Neural progenitor cell (in vitro differentiated cells): ENCODE measurements at regions not wholly inside any gene's neighbourhood (a gene's known extent, or its start where the extent isn't known, plus 50 kb on each side); places are given as distances from the start of the nearest gene placed in this dataset.

Experiments used
- DNase-seq: peaks from one replicate; pipeline ENCODE4 v3.0.0-alpha.2; 2016; ENCODE audit warnings: low spot score
- H2AFZ ChIP-seq: fragments of 200-600 bp; sonication (generic); replicated peaks from 2 replicates; pipeline ENCODE4 v1.6.1; 2016; ENCODE audit warnings: antibody characterized with exemption
- H3F3A ChIP-seq: fragments of 200-600 bp; sonication (generic); 2 replicates; pipeline ENCODE4 v1.6.1; 2016; ENCODE audit warnings: antibody characterized with exemption, low read depth
- H3K27ac ChIP-seq: fragments of 200-600 bp; sonication (generic); 2 replicates; pipeline ENCODE4 v1.5.1; 2016; ENCODE audit warnings: mild to moderate bottlenecking
- H3K27me3 ChIP-seq: fragments of 200-600 bp; sonication (generic); 2 replicates; pipeline ENCODE4 v1.6.1; 2016; ENCODE audit warnings: mild to moderate bottlenecking, moderate library complexity
- H3K36me3 ChIP-seq: fragments of 200-600 bp; sonication (generic); 2 replicates; pipeline ENCODE4 v1.5.1; 2016
- H3K4me1 ChIP-seq: fragments of 200-600 bp; sonication (generic); 2 replicates; pipeline ENCODE4 v1.6.1; 2016; ENCODE audit warnings: mixed run types
- H3K4me2 ChIP-seq: fragments of 200-600 bp; sonication (generic); 2 replicates; pipeline ENCODE4 v1.6.1; 2016
- H3K4me3 ChIP-seq: fragments of 200-600 bp; sonication (generic); 2 replicates; pipeline ENCODE4 v1.5.1; 2016
- H3K79me2 ChIP-seq: fragments of 200-600 bp; sonication (generic); 2 replicates; pipeline ENCODE4 v1.6.1; 2016; ENCODE audit warnings: low read depth
- H3K9ac ChIP-seq: fragments of 200-600 bp; sonication (generic); 2 replicates; pipeline ENCODE4 v1.6.1; 2016
- H3K9me3 ChIP-seq: fragments of 200-600 bp; sonication (generic); 2 replicates; pipeline ENCODE4 v1.5.1; 2016; ENCODE audit warnings: low read depth
- H4K20me1 ChIP-seq: fragments of 200-600 bp; sonication (generic); 2 replicates; pipeline ENCODE4 v1.6.1; 2016; ENCODE audit warnings: low read depth
- H3K27ac Mint-ChIP-seq: 3 replicates; pipeline ENCODE4 v1.8.0; 2021; ENCODE audit warnings: mixed read lengths
- H3K27me3 Mint-ChIP-seq: 2 replicates; pipeline ENCODE4 v1.8.0; 2022; ENCODE audit warnings: low read depth, mild to moderate bottlenecking, inconsistent platforms, moderate library complexity, mixed read lengths; ENCODE audit not compliant: insufficient read depth
- H3K36me3 Mint-ChIP-seq: 3 replicates; pipeline ENCODE4 v1.8.0; 2021; ENCODE audit warnings: mixed read lengths
- H3K4me1 Mint-ChIP-seq: 3 replicates; pipeline ENCODE4 v1.8.0; 2021; ENCODE audit warnings: mixed read lengths
- H3K4me3 Mint-ChIP-seq: 3 replicates; pipeline ENCODE4 v1.8.0; 2021; ENCODE audit warnings: mild to moderate bottlenecking, moderate library complexity, mixed read lengths
- H3K9me3 Mint-ChIP-seq: 3 replicates; pipeline ENCODE4 v1.8.0; 2020; ENCODE audit warnings: mixed read lengths
- CTCF ChIP-seq: fragments of 200-600 bp; sonication (generic); IDR thresholded peaks from 2 replicates; pipeline ENCODE4 v1.5.1; 2017; ENCODE audit warnings: antibody characterized with exemption, mild to moderate bottlenecking
- EZH2 ChIP-seq: fragments of 200-600 bp; sonication (generic); IDR thresholded peaks from 2 replicates; pipeline ENCODE4 v1.6.1; 2017; ENCODE audit warnings: antibody characterized with exemption, mild to moderate bottlenecking, moderate library complexity
- EZH2phosphoT487 ChIP-seq: fragments of 200-600 bp; sonication (generic); IDR thresholded peaks from 2 replicates; pipeline ENCODE4 v1.6.1; 2017; ENCODE audit warnings: antibody characterized with exemption

GRCh38 chr4:141427726-141428296, 207.1 kb downstream of the ZNF330 start:
- H4K20me1 ChIP-seq, result no peaks in the 10 kb centered on the region
- H3K4me3 Mint-ChIP-seq, result no peak overlapping the region
- DNase-seq, result no peak

DNA sequence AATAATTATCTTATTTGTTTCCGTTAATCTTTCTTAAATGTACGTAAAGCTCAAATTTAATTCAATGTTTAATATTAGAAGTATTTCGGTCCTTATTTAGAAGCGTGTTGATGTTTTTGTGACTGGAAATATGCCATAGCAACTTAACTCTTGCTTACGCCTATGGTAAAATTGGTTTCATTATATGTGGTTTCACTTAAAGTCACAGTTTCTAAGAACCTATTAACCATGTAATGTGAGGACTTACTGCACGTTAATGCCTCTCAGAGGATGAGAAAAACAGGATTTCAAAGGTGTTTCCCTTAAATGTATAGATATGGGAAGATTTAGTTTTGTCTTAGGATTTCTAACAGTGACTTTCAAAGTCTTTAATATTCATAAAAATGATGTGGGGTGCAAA, 206.4 kb upstream of the IL15 start:
- no peaks in the 10 kb centered on the region for H3K4me1 ChIP-seq
- no peaks in the 10 kb centered on the region for H3K36me3 Mint-ChIP-seq

More at GRCh38 chr4:141427726-141428296, 207.1 kb downstream of the ZNF330 start:
- Mint-ChIP-seq H3K27ac (no peak overlapping the region), H3K9me3 (no peaks in the 10 kb centered on the region), H3K27me3 (peaks cover 2% of the 10 kb centered on the region), H3K36me3 (no peaks in the 10 kb centered on the region), H3K4me1 (no peaks in the 10 kb centered on the region)
- Histone ChIP-seq H3K4me2 (no peak overlapping the region), H3K4me3 (no peak overlapping the region), H3K9ac (no peak overlapping the region), H3K36me3 (no peaks in the 10 kb centered on the region), H3K4me1 (no peaks in the 10 kb centered on the region), H3K27ac (no peak overlapping the region), H3K27me3 (no peaks in the 10 kb centered on the region), H3F3A (no peaks in the 10 kb centered on the region), H3K79me2 (no peaks in the 10 kb centered on the region), H3K9me3 (no peaks in the 10 kb centered on the region), H2AFZ (no peak overlapping the region)
- no peak for TF ChIP-seq EZH2
- no peak for TF ChIP-seq CTCF
- no peak for TF ChIP-seq EZH2phosphoT487

DNA sequence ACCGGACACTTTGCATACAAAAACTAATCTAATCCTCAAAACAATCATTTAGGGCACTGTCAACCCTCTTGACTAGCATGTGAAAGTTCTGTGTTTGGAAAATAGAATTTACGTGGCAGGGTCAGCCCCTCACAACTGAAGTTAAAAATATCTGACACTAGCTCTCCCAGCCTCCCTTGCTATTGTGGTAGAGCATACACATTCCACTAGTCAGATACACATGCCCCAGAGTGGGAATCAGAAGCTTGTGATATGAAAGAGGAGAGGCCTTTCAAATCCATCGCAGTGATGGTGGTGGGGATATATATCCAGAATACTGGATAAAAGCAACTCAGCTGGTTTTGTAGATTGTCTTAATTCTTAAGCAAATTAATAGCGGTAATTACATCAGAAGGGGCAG, 205.7 kb upstream of the IL15 start:
- no peaks in the 10 kb centered on the region for H3K4me1 Mint-ChIP-seq
- Histone ChIP-seq H4K20me1 (no peaks in the 10 kb centered on the region), H3K4me1 (no peaks in the 10 kb centered on the region), H2AFZ (no peak overlapping the region), H3K36me3 (no peaks in the 10 kb centered on the region), H3K9me3 (no peaks in the 10 kb centered on the region), H3K4me3 (no peak overlapping the region), H3K4me2 (no peak overlapping the region), H3K27ac (no peak overlapping the region), H3K9ac (no peak overlapping the region), H3K79me2 (no peaks in the 10 kb centered on the region), H3K27me3 (no peaks in the 10 kb centered on the region), H3F3A (no peaks in the 10 kb centered on the region)
- DNase-seq, result no peak
- peaks cover 2% of the 10 kb centered on the region for H3K27me3 Mint-ChIP-seq
- no peak overlapping the region for H3K4me3 Mint-ChIP-seq
- no peak for TF ChIP-seq EZH2
- TF ChIP-seq EZH2phosphoT487, result no peak
- no peak for TF ChIP-seq CTCF
- H3K9me3 Mint-ChIP-seq, result no peaks in the 10 kb centered on the region
- no peak overlapping the region for H3K27ac Mint-ChIP-seq
- H3K36me3 Mint-ChIP-seq, result no peaks in the 10 kb centered on the region

More for the DNA sequence above, 206.4 kb upstream of the IL15 start:
- Histone ChIP-seq H3K9ac (no peak overlapping the region), H3K27me3 (no peaks in the 10 kb centered on the region), H3F3A (no peaks in the 10 kb centered on the region), H4K20me1 (no peaks in the 10 kb centered on the region), H3K9me3 (no peaks in the 10 kb centered on the region), H3K27ac (no peak overlapping the region), H3K36me3 (no peaks in the 10 kb centered on the region), H3K79me2 (no peaks in the 10 kb centered on the region), H3K4me2 (no peak overlapping the region), H3K4me3 (no peak overlapping the region), H2AFZ (no peak overlapping the region)
- Mint-ChIP-seq H3K4me1 (no peaks in the 10 kb centered on the region), H3K27me3 (peaks cover 2% of the 10 kb centered on the region), H3K4me3 (no peak overlapping the region), H3K9me3 (no peaks in the 10 kb centered on the region), H3K27ac (no peak overlapping the region)
- no peak for TF ChIP-seq EZH2phosphoT487
- TF ChIP-seq EZH2, result no peak
- no peak for TF ChIP-seq CTCF
- no peak for DNase-seq
